ENCODE measurements at regions not wholly inside any gene's neighbourhood (a gene's known extent, or its start where the extent isn't known, plus 50 kb on each side); places are given as distances from the start of the nearest gene placed in this dataset.

DNA sequence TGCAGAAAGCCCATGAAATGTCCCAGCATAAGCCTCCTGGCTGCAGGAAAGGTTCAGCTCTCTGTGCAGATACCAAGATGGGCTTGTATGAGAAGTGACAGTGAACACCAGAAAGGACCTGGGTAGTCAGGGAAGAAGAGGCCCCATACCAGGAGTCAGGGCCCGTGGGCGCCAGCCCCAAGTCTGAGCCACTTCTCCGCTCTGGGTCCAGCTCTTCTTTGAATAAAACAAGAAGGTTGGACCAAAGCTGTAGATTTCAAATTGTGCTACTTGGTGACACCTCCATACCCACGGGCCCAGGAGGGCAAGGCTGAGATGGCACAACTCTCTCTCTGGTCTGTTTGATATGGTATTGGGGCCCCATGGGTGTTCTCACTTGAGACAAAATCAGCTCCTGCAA is 261.5 kb downstream of the UACA start (continued):
- TF ChIP-seq EGR1 (IDR thresholded peaks at IDR 0.05; ENCODE audit: borderline replicate concordance, low read depth, low read length), result no peak

All from H1 (cell line).